ENCODE measurements at regions not wholly inside any gene's neighbourhood (a gene's known extent, or its start where the extent isn't known, plus 50 kb on each side); places are given as distances from the start of the nearest gene placed in this dataset.

GRCh38 chr12:19042221-19042620, 87.3 kb upstream of the PLEKHA5 start:
- no peak for TF ChIP-seq CTCF (IDR thresholded peaks at IDR 0.05)
- TF ChIP-seq POLR2A (IDR thresholded peaks at IDR 0.05) = no peak
- TF ChIP-seq POLR2AphosphoS5 (IDR thresholded peaks at IDR 0.05; ENCODE audit: insufficient read depth in 1 of 2, low read depth in 1 of 2) = no peak

Measured in vagina (tissue), 2 donors.